OCI-LY1 (cell line): ENCODE measurements at regions not wholly inside any gene's neighbourhood (a gene's known extent, or its start where the extent isn't known, plus 50 kb on each side); places are given as distances from the start of the nearest gene placed in this dataset.

Source experiments
- H2AFZ ChIP-seq: fragments of 200-600 bp; sonication (generic), shearing (Covaris generic); 2 replicates; pipeline ENCODE4 v1.6.0; 2014; ENCODE audit warnings: antibody characterized with exemption, mild to moderate bottlenecking, low read length
- H3F3A ChIP-seq: fragments of 200-600 bp; sonication (generic), shearing (Covaris generic); 2 replicates; pipeline ENCODE4 v1.6.0; 2014; ENCODE audit warnings: mild to moderate bottlenecking, antibody characterized with exemption, low read length, moderate library complexity; ENCODE audit not compliant: insufficient read depth
- H3K27ac ChIP-seq: fragments of 200-600 bp; sonication (generic); 2 replicates; pipeline ENCODE4 v1.5.1; 2014; ENCODE audit warnings: low read length, mixed run types, mild to moderate bottlenecking, low read depth; ENCODE audit not compliant: poor library complexity, severe bottlenecking
- H3K27me3 ChIP-seq: fragments of 200-600 bp; sonication (generic); 2 replicates; pipeline ENCODE4 v1.6.0; 2014; ENCODE audit warnings: antibody characterized with exemption, mild to moderate bottlenecking, low read length, moderate library complexity; ENCODE audit not compliant: insufficient read depth
- H3K36me3 ChIP-seq: fragments of 200-600 bp; sonication (generic); 2 replicates; pipeline ENCODE4 v1.6.1; 2014; ENCODE audit warnings: mild to moderate bottlenecking, antibody characterized with exemption, low read length, moderate library complexity, mixed read lengths; ENCODE audit not compliant: insufficient read depth
- H3K4me1 ChIP-seq: fragments of 200-600 bp; sonication (generic); 2 replicates; pipeline ENCODE4 v1.5.1; 2014; ENCODE audit warnings: mild to moderate bottlenecking, low read length, moderate library complexity; ENCODE audit not compliant: insufficient read depth, severe bottlenecking
- H3K4me2 ChIP-seq: fragments of 200-600 bp; sonication (generic), shearing (Covaris generic); 2 replicates; pipeline ENCODE4 v1.6.1; 2014; ENCODE audit warnings: low read length
- H3K4me3 ChIP-seq: fragments of 200-600 bp; sonication (generic); 2 replicates; pipeline ENCODE4 v1.5.1; 2014; ENCODE audit warnings: low read length, low read depth, mild to moderate bottlenecking, mixed read lengths; ENCODE audit not compliant: poor library complexity, severe bottlenecking
- H3K79me2 ChIP-seq: fragments of 200-600 bp; shearing (Covaris generic); 2 replicates; pipeline ENCODE4 v1.6.1; 2016; ENCODE audit warnings: mixed run types, low read length, mixed read lengths; ENCODE audit not compliant: insufficient read depth
- H3K9ac ChIP-seq: fragments of 200-600 bp; sonication (generic), shearing (Covaris generic); 2 replicates; pipeline ENCODE4 v1.6.1; 2014; ENCODE audit warnings: mild to moderate bottlenecking, low read length, mixed read lengths
- H3K9me2 ChIP-seq: fragments of 200-600 bp; sonication (generic), shearing (Covaris generic); 2 replicates; pipeline ENCODE4 v1.6.1; 2014; ENCODE audit warnings: low read depth, mild to moderate bottlenecking, low read length, mixed read lengths
- H3K9me3 ChIP-seq: fragments of 200-600 bp; shearing (Covaris generic); 2 replicates; pipeline ENCODE4 v1.6.1; 2014; ENCODE audit warnings: low read length, mixed read lengths
- H4K20me1 ChIP-seq: fragments of 200-600 bp; sonication (generic), shearing (Covaris generic); 2 replicates; pipeline ENCODE4 v1.6.0; 2016; ENCODE audit warnings: mild to moderate bottlenecking, low read length; ENCODE audit not compliant: insufficient read depth
- CTCF ChIP-seq: fragments of 200-600 bp; sonication (generic), shearing (Covaris generic); IDR thresholded peaks from 2 replicates; pipeline ENCODE4 v1.5.1; 2017; ENCODE audit warnings: mild to moderate bottlenecking, antibody characterized with exemption, low read length, moderate library complexity, mixed read lengths
- EZH2 ChIP-seq: fragments of 200-600 bp; sonication (generic), shearing (Covaris generic); IDR thresholded peaks from 2 replicates; pipeline ENCODE4 v1.8.0; 2017; ENCODE audit warnings: borderline replicate concordance, mixed run types, mild to moderate bottlenecking, antibody characterized with exemption, low read length, moderate library complexity, mixed read lengths

GRCh38 chr10:112004075-112004474 is 179.5 kb downstream of the GPAM start:
- no peaks in the 10 kb centered on the region for H3K27me3 ChIP-seq
- H3K9me3 ChIP-seq, result no peaks in the 10 kb centered on the region
- TF ChIP-seq CTCF (no peak), EZH2 (no peak)
- no peak overlapping the region for H3K4me2 ChIP-seq
- H3K79me2 ChIP-seq, result no peaks in the 10 kb centered on the region
- no peaks in the 10 kb centered on the region for H4K20me1 ChIP-seq
- H3K4me3 ChIP-seq, result no peak overlapping the region
- no peaks in the 10 kb centered on the region for H3K9me2 ChIP-seq
- H3K9ac ChIP-seq, result no peak overlapping the region
- no peaks in the 10 kb centered on the region for H3F3A ChIP-seq
- H3K27ac ChIP-seq, result no peak overlapping the region
- no peak overlapping the region for H2AFZ ChIP-seq
- H3K36me3 ChIP-seq, result no peaks in the 10 kb centered on the region
- no peaks in the 10 kb centered on the region for H3K4me1 ChIP-seq

- H3K9ac ChIP-seq, result no peak overlapping the region
- H3K4me2 ChIP-seq, result no peak overlapping the region
These were observed 178.5 kb downstream of the GPAM start for GRCh38 chr10:112005044-112005443.

GRCh38 chr10:112006407-112006806 is 177.2 kb downstream of the GPAM start:
- TF ChIP-seq CTCF (no peak), EZH2 (no peak)

More at GRCh38 chr10:112005044-112005443, 178.5 kb downstream of the GPAM start:
- Histone ChIP-seq H3K9me3 (no peaks in the 10 kb centered on the region), H3K36me3 (no peaks in the 10 kb centered on the region), H3K27me3 (no peaks in the 10 kb centered on the region), H3K4me3 (no peak overlapping the region), H2AFZ (no peak overlapping the region), H3K27ac (no peak overlapping the region), H3F3A (no peaks in the 10 kb centered on the region), H3K4me1 (no peaks in the 10 kb centered on the region), H3K9me2 (no peaks in the 10 kb centered on the region), H3K79me2 (no peaks in the 10 kb centered on the region), H4K20me1 (no peaks in the 10 kb centered on the region)
- TF ChIP-seq EZH2, result no peak
- TF ChIP-seq CTCF, result no peak

More at GRCh38 chr10:112006407-112006806, 177.2 kb downstream of the GPAM start:
- H3K9me3 ChIP-seq, result no peaks in the 10 kb centered on the region
- no peaks in the 10 kb centered on the region for H3K4me1 ChIP-seq
- no peak overlapping the region for H3K4me2 ChIP-seq
- H3K27ac ChIP-seq, result no peak overlapping the region
- H4K20me1 ChIP-seq, result no peaks in the 10 kb centered on the region
- H3F3A ChIP-seq, result no peaks in the 10 kb centered on the region
- no peak overlapping the region for H3K9ac ChIP-seq
- H3K79me2 ChIP-seq, result no peaks in the 10 kb centered on the region
- no peaks in the 10 kb centered on the region for H3K27me3 ChIP-seq
- no peak overlapping the region for H3K4me3 ChIP-seq
- no peaks in the 10 kb centered on the region for H3K9me2 ChIP-seq
- H3K36me3 ChIP-seq, result no peaks in the 10 kb centered on the region
- no peak overlapping the region for H2AFZ ChIP-seq
